Stomach (tissue), 4 donors: ENCODE measurements at regions not wholly inside any gene's neighbourhood (a gene's known extent, or its start where the extent isn't known, plus 50 kb on each side); places are given as distances from the start of the nearest gene placed in this dataset.

Experiments
- EP300 ChIP-seq: sonication (generic); formaldehyde crosslinking; IDR thresholded peaks from one replicate; pipeline ENCODE4 v1.6.1; 2017; ENCODE audit warnings: antibody characterized with exemption
- POLR2AphosphoS5 ChIP-seq, 3 donors: sonication (generic); formaldehyde crosslinking; IDR thresholded peaks; one replicate each; pipeline ENCODE4 v1.6.1; 2016; ENCODE audit warnings: antibody characterized with exemption in 3 of 3
- TF ChIP-seq, protein P1 (sequence below), 7 experiments: fragments of 450-650 bp in 4 of 7; fragments of 200-600 bp in 3 of 7; sonication (generic) in 3 of 7; IDR thresholded peaks; one replicate each; pipeline ENCODE4 v1.5.1; 2016 to 2019; ENCODE audit warnings: antibody characterized with exemption in 7 of 7, control low read depth in 2 of 7, mild to moderate bottlenecking in 1 of 7

DNA sequence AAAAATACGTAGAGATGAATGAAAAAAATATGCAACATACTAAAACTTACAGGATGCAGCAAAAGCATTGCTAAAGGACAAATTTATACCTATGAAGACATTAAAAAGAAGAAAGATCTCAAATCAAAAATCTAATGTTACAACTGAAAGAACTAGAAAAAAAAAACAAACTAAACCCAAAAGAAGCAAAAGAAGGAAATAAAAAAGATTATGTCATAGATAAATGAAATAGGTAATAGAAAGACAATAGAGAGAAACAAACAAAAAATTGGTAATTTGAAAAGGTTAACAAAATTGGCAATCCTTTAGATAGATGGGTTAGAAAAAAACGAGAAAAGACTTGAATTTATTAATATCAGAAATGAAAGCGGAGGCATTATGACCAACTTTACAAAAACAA lies 1000.2 kb downstream of the TLE4 start:
- TF ChIP-seq, protein P1, sequence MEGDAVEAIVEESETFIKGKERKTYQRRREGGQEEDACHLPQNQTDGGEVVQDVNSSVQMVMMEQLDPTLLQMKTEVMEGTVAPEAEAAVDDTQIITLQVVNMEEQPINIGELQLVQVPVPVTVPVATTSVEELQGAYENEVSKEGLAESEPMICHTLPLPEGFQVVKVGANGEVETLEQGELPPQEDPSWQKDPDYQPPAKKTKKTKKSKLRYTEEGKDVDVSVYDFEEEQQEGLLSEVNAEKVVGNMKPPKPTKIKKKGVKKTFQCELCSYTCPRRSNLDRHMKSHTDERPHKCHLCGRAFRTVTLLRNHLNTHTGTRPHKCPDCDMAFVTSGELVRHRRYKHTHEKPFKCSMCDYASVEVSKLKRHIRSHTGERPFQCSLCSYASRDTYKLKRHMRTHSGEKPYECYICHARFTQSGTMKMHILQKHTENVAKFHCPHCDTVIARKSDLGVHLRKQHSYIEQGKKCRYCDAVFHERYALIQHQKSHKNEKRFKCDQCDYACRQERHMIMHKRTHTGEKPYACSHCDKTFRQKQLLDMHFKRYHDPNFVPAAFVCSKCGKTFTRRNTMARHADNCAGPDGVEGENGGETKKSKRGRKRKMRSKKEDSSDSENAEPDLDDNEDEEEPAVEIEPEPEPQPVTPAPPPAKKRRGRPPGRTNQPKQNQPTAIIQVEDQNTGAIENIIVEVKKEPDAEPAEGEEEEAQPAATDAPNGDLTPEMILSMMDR (IDR thresholded peaks at IDR 0.05), result no peak
- TF ChIP-seq EP300 (no peak), POLR2AphosphoS5 (IDR thresholded peaks at IDR 0.05) (no peak)
